GM12878 (cell line): ENCODE measurements at regions not wholly inside any gene's neighbourhood (a gene's known extent, or its start where the extent isn't known, plus 50 kb on each side); places are given as distances from the start of the nearest gene placed in this dataset.

ENCODE experiments used
- ATF7 ChIP-seq: fragments of 450-650 bp; IDR thresholded peaks from 2 replicates; pipeline ENCODE4 v1.6.1; 2016; ENCODE audit warnings: low read depth, mild to moderate bottlenecking
- CBX3 ChIP-seq: fragments of 200-600 bp; sonication (generic); IDR thresholded peaks from 2 replicates; pipeline ENCODE4 v1.6.1; 2016; ENCODE audit warnings: low read depth, borderline replicate concordance
- CHD4 ChIP-seq: fragments of 200-600 bp; sonication (generic); IDR thresholded peaks from 2 replicates; pipeline ENCODE4 v1.6.1; 2016; ENCODE audit warnings: mild to moderate bottlenecking
- EED ChIP-seq: sonication (generic); IDR thresholded peaks from 2 replicates; pipeline ENCODE4 v1.6.1; 2016; ENCODE audit warnings: antibody characterized with exemption, low read depth
- FOS ChIP-seq: IDR thresholded peaks from 3 replicates; pipeline ENCODE4 v1.6.1; 2011; ENCODE audit warnings: borderline replicate concordance; ENCODE audit not compliant: insufficient read length; ENCODE audit errors: extremely low read depth
- HDAC2 ChIP-seq: fragments of 200-600 bp; sonication (generic); IDR thresholded peaks from 2 replicates; pipeline ENCODE4 v1.6.1; 2017
- IKZF2 ChIP-seq, 2 experiments: fragments of 450-650 bp; IDR thresholded peaks; 2 replicates each; pipeline ENCODE4 v1.6.1; 2017; ENCODE audit warnings: mild to moderate bottlenecking in 2 of 2, moderate library complexity in 2 of 2
- IRF4 ChIP-seq: IDR thresholded peaks from 2 replicates; pipeline ENCODE4 v1.6.1; 2011; ENCODE audit warnings: low read depth, low read length
- KLF5 ChIP-seq: fragments of 450-650 bp; IDR thresholded peaks from 2 replicates; pipeline ENCODE4 v1.6.1; 2014; ENCODE audit warnings: mild to moderate bottlenecking; ENCODE audit not compliant: partially characterized antibody
- LARP7 ChIP-seq: fragments of 450-650 bp; IDR thresholded peaks from 2 replicates; pipeline ENCODE4 v1.6.1; 2017; ENCODE audit warnings: mild to moderate bottlenecking
- NR2C2 ChIP-seq: IDR thresholded peaks from 2 replicates; pipeline ENCODE4 v1.6.1; 2011; ENCODE audit warnings: borderline replicate concordance, low read depth; ENCODE audit not compliant: control insufficient read depth, insufficient read length
- PAX8 ChIP-seq: fragments of 450-650 bp; IDR thresholded peaks from 2 replicates; pipeline ENCODE4 v1.6.1; 2017; ENCODE audit warnings: mild to moderate bottlenecking, moderate library complexity
- STAT3 ChIP-seq: IDR thresholded peaks from 2 replicates; pipeline ENCODE4 v1.6.1; 2011; ENCODE audit warnings: low read depth, low read length, improper control_type of control experiment
- YY1 ChIP-seq: IDR thresholded peaks from 2 replicates; pipeline ENCODE4 v1.6.1; 2011; ENCODE audit warnings: low read depth, mild to moderate bottlenecking, low read length
- ZZZ3 ChIP-seq: IDR thresholded peaks from 2 replicates; pipeline ENCODE4 v1.6.1; 2011; ENCODE audit warnings: low read depth; ENCODE audit not compliant: control insufficient read depth, insufficient read length
- TF ChIP-seq, protein P1 (sequence below): IDR thresholded peaks from 2 replicates; pipeline ENCODE4 v1.6.1; 2012; ENCODE audit warnings: low read depth, low read length, improper control_type of control experiment
- TF ChIP-seq, protein P2 (sequence below): IDR thresholded peaks from 2 replicates; pipeline ENCODE4 v1.6.1; 2012; ENCODE audit warnings: mild to moderate bottlenecking, low read depth, low read length
- TF ChIP-seq, protein P3 (sequence below): fragments of 450-650 bp; IDR thresholded peaks from 2 replicates; pipeline ENCODE4 v1.6.1; 2014; ENCODE audit warnings: mild to moderate bottlenecking
- TF ChIP-seq, protein P4 (sequence below): fragments of 450-650 bp; IDR thresholded peaks from 2 replicates; pipeline ENCODE4 v1.6.1; 2018; ENCODE audit warnings: borderline replicate concordance, mild to moderate bottlenecking; ENCODE audit not compliant: partially characterized antibody
- TF ChIP-seq, protein P5 (sequence below): fragments of 450-650 bp; formaldehyde crosslinking; IDR thresholded peaks from 2 replicates; pipeline ENCODE4 v1.4.0; 2022; ENCODE audit warnings: mild to moderate bottlenecking, moderate library complexity

DNA sequence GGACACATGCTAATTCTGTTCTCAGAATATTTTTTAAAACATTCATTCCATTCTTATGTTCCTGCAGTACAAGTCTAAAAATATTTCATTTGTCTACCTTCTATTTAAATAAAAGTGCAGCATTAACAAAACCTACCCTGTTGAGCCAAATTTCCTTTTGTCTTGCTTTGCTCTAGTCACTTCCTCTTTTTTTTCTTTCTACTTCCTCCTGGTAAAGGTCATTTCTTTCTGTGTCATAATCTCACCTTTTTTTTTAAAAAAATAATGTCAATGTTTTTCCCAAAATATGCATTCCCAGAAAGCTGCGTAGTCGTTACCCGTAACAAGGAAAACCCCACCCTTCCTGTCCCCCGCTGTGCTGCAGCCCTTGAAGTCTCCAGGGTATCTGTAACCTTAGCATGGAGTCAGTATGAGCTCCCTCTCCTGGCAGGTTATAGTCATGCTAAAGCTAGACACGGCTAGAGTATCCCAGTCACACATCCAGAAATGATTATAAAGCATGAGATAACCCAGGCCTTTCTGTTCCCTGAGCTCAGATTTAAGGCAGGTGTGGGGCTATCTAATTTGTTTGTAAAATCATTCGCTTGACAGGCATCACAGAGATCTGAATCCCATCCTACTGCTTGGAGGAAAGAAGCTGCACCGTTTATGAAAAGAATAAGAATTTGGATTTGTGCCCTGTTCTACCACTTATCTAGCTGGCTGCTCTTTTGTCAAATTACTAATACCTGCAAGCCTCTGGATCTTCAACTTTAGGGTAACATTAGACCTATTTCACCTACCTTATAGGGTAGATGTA lies 51.1 kb upstream of the EED start (continued):
- TF ChIP-seq, protein P1, sequence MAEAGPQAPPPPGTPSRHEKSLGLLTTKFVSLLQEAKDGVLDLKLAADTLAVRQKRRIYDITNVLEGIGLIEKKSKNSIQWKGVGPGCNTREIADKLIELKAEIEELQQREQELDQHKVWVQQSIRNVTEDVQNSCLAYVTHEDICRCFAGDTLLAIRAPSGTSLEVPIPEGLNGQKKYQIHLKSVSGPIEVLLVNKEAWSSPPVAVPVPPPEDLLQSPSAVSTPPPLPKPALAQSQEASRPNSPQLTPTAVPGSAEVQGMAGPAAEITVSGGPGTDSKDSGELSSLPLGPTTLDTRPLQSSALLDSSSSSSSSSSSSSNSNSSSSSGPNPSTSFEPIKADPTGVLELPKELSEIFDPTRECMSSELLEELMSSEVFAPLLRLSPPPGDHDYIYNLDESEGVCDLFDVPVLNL: no peak
- TF ChIP-seq EED (peak; percentile 67), HDAC2 (no peak), FOS (no peak), YY1 (peak; percentile 76), CBX3 (no peak), NR2C2 (no peak), LARP7 (no peak), ATF7 (peak; percentile 86), CHD4 (no peak), KLF5 (no peak), STAT3 (no peak), IKZF2 (IDR thresholded peaks at IDR 0.05) (peak; percentile 92 to 93), ZZZ3 (no peak), PAX8 (no peak), IRF4 (no peak)
- TF ChIP-seq, protein P2, sequence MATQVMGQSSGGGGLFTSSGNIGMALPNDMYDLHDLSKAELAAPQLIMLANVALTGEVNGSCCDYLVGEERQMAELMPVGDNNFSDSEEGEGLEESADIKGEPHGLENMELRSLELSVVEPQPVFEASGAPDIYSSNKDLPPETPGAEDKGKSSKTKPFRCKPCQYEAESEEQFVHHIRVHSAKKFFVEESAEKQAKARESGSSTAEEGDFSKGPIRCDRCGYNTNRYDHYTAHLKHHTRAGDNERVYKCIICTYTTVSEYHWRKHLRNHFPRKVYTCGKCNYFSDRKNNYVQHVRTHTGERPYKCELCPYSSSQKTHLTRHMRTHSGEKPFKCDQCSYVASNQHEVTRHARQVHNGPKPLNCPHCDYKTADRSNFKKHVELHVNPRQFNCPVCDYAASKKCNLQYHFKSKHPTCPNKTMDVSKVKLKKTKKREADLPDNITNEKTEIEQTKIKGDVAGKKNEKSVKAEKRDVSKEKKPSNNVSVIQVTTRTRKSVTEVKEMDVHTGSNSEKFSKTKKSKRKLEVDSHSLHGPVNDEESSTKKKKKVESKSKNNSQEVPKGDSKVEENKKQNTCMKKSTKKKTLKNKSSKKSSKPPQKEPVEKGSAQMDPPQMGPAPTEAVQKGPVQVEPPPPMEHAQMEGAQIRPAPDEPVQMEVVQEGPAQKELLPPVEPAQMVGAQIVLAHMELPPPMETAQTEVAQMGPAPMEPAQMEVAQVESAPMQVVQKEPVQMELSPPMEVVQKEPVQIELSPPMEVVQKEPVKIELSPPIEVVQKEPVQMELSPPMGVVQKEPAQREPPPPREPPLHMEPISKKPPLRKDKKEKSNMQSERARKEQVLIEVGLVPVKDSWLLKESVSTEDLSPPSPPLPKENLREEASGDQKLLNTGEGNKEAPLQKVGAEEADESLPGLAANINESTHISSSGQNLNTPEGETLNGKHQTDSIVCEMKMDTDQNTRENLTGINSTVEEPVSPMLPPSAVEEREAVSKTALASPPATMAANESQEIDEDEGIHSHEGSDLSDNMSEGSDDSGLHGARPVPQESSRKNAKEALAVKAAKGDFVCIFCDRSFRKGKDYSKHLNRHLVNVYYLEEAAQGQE: no peak
- TF ChIP-seq, protein P3, sequence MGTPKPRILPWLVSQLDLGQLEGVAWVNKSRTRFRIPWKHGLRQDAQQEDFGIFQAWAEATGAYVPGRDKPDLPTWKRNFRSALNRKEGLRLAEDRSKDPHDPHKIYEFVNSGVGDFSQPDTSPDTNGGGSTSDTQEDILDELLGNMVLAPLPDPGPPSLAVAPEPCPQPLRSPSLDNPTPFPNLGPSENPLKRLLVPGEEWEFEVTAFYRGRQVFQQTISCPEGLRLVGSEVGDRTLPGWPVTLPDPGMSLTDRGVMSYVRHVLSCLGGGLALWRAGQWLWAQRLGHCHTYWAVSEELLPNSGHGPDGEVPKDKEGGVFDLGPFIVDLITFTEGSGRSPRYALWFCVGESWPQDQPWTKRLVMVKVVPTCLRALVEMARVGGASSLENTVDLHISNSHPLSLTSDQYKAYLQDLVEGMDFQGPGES: no peak
- TF ChIP-seq, protein P4, sequence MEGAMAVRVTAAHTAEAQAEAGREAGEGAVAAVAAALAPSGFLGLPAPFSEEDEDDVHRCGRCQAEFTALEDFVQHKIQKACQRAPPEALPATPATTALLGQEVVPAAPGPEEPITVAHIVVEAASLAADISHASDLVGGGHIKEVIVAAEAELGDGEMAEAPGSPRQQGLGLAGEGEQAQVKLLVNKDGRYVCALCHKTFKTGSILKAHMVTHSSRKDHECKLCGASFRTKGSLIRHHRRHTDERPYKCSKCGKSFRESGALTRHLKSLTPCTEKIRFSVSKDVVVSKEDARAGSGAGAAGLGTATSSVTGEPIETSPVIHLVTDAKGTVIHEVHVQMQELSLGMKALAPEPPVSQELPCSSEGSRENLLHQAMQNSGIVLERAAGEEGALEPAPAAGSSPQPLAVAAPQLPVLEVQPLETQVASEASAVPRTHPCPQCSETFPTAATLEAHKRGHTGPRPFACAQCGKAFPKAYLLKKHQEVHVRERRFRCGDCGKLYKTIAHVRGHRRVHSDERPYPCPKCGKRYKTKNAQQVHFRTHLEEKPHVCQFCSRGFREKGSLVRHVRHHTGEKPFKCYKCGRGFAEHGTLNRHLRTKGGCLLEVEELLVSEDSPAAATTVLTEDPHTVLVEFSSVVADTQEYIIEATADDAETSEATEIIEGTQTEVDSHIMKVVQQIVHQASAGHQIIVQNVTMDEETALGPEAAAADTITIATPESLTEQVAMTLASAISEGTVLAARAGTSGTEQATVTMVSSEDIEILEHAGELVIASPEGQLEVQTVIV: no peak
- TF ChIP-seq, protein P5, sequence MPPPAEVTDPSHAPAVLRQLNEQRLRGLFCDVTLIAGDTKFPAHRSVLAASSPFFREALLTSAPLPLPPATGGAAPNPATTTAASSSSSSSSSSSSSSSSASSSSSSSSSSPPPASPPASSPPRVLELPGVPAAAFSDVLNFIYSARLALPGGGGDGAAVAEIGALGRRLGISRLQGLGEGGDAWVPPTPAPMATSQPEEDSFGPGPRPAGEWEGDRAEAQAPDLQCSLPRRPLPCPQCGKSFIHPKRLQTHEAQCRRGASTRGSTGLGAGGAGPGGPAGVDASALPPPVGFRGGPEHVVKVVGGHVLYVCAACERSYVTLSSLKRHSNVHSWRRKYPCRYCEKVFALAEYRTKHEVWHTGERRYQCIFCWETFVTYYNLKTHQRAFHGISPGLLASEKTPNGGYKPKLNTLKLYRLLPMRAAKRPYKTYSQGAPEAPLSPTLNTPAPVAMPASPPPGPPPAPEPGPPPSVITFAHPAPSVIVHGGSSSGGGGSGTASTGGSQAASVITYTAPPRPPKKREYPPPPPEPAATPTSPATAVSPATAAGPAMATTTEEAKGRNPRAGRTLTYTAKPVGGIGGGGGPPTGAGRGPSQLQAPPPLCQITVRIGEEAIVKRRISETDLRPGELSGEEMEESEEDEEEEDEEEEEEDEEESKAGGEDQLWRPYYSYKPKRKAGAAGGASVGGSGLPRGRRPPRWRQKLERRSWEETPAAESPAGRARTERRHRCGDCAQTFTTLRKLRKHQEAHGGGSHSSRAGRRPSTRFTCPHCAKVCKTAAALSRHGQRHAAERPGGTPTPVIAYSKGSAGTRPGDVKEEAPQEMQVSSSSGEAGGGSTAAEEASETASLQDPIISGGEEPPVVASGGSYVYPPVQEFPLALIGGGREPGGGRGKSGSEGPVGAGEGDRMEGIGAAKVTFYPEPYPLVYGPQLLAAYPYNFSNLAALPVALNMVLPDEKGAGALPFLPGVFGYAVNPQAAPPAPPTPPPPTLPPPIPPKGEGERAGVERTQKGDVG: no peak
